ENCODE measurements at regions not wholly inside any gene's neighbourhood (a gene's known extent, or its start where the extent isn't known, plus 50 kb on each side); places are given as distances from the start of the nearest gene placed in this dataset.

DNA sequence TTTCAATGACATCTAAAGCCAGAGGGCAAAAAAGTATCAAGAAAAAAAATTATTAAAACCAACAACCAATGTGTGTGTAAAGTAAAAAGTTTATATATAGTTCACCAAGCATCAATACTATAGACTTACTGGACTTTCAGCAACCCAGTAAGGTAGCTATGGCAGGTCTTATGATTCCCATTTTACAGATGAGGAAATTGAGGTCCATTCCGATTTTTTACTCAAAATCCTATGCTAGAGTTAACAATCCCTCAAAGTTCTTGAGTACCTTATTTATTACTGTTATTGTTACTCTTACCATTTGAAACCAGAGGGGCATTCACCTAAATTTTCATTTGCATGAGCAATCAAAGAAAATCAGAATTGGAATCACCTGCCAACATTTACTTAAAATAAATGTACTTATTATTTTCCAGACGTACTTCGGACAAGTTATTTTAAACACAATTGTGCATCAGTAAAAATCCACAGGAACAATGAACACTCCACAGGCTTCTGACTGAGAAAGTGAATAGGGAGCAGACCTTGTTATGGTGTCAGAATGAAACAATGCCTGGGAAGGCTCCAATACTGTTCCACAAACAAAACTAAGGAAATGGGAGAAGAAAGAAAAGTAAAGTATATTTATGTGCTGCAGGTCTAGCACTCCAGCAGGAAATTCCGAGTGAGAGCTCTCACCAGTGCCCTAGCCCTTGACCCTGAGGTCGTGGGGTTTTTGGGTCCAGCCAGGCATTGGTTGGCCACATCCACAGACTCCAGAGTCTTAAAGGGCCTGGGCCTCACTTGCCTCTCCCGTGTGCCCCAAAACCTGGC is 229.9 kb downstream of the PIK3R1 start:
- ATAC-seq (ENCODE audit: insufficient read depth, low read depth), result no peak
- no peaks in the 10 kb centered on the region for H3K9me3 ChIP-seq (ENCODE audit: insufficient read depth, low read length, severe bottlenecking)
- H3K4me3 ChIP-seq (ENCODE audit: low read depth in 1 of 2, low read length in 2 of 2), result no peak overlapping the region
- H3K27me3 ChIP-seq (ENCODE audit: insufficient read depth, low read length, poor library complexity), result no peaks in the 10 kb centered on the region
- H2AFZ ChIP-seq (ENCODE audit: low read depth, low read length), result no peak overlapping the region
- H3K4me1 ChIP-seq (ENCODE audit: insufficient read depth, low read length), result peaks cover 20% of the 10 kb centered on the region
- TF ChIP-seq CTCF (IDR thresholded peaks at IDR 0.05; ENCODE audit: borderline replicate concordance, extremely low read depth, low read length, poor library complexity, severe bottlenecking), result no peak
- TF ChIP-seq EZH2 (IDR thresholded peaks at IDR 0.05; ENCODE audit: borderline replicate concordance, low read depth, low read length, severe bottlenecking), result no peak
- H3K36me3 ChIP-seq (ENCODE audit: insufficient read depth, low read length), result no peaks in the 10 kb centered on the region
- H3K27ac ChIP-seq (ENCODE audit: low read length), result no peak overlapping the region
- H3K4me2 ChIP-seq (ENCODE audit: insufficient read depth, low read length), result no peak overlapping the region
- H3K79me2 ChIP-seq (ENCODE audit: insufficient read depth, low read length), result no peaks in the 10 kb centered on the region
- no peak for DNase-seq
- no peak overlapping the region for H3K9ac ChIP-seq (ENCODE audit: low read depth, low read length)
- no peaks in the 10 kb centered on the region for H4K20me1 ChIP-seq (ENCODE audit: insufficient read depth, low read length)

- ATAC-seq (ENCODE audit: insufficient read depth, low read depth) (no peak), DNase-seq (no peak)
- Histone ChIP-seq H3K9me3 (ENCODE audit: insufficient read depth, low read length, severe bottlenecking) (no peaks in the 10 kb centered on the region), H3K27ac (ENCODE audit: low read length) (no peak overlapping the region), H4K20me1 (ENCODE audit: insufficient read depth, low read length) (no peaks in the 10 kb centered on the region), H3K4me1 (ENCODE audit: insufficient read depth, low read length) (peaks cover 14% of the 10 kb centered on the region), H3K79me2 (ENCODE audit: insufficient read depth, low read length) (no peaks in the 10 kb centered on the region), H3K9ac (ENCODE audit: low read depth, low read length) (no peak overlapping the region), H3K4me3 (ENCODE audit: low read depth in 1 of 2, low read length in 2 of 2) (no peak overlapping the region), H3K36me3 (ENCODE audit: insufficient read depth, low read length) (no peaks in the 10 kb centered on the region), H2AFZ (ENCODE audit: low read depth, low read length) (no peak overlapping the region), H3K4me2 (ENCODE audit: insufficient read depth, low read length) (no peak overlapping the region), H3K27me3 (ENCODE audit: insufficient read depth, low read length, poor library complexity) (no peaks in the 10 kb centered on the region)
- TF ChIP-seq CTCF (IDR thresholded peaks at IDR 0.05; ENCODE audit: borderline replicate concordance, extremely low read depth, low read length, poor library complexity, severe bottlenecking) (no peak), EZH2 (IDR thresholded peaks at IDR 0.05; ENCODE audit: borderline replicate concordance, low read depth, low read length, severe bottlenecking) (no peak)
Measured at GRCh38 chr5:68446070-68446357, 230.5 kb downstream of the PIK3R1 start.

GRCh38 chr5:68446487-68446894 is 230.9 kb downstream of the PIK3R1 start:
- H3K27ac ChIP-seq (ENCODE audit: low read length), result no peak overlapping the region
- no peaks in the 10 kb centered on the region for H3K79me2 ChIP-seq (ENCODE audit: insufficient read depth, low read length)
- no peak for ATAC-seq (ENCODE audit: insufficient read depth, low read depth)

More at GRCh38 chr5:68446487-68446894, 230.9 kb downstream of the PIK3R1 start:
- Histone ChIP-seq H3K4me3 (ENCODE audit: low read depth in 1 of 2, low read length in 2 of 2) (no peak overlapping the region), H3K4me2 (ENCODE audit: insufficient read depth, low read length) (no peak overlapping the region), H3K27me3 (ENCODE audit: insufficient read depth, low read length, poor library complexity) (no peaks in the 10 kb centered on the region), H4K20me1 (ENCODE audit: insufficient read depth, low read length) (no peaks in the 10 kb centered on the region), H3K9me3 (ENCODE audit: insufficient read depth, low read length, severe bottlenecking) (no peaks in the 10 kb centered on the region), H3K36me3 (ENCODE audit: insufficient read depth, low read length) (no peaks in the 10 kb centered on the region), H2AFZ (ENCODE audit: low read depth, low read length) (no peak overlapping the region), H3K9ac (ENCODE audit: low read depth, low read length) (no peak overlapping the region), H3K4me1 (ENCODE audit: insufficient read depth, low read length) (peaks cover 9% of the 10 kb centered on the region)
- DNase-seq, result no peak
- TF ChIP-seq CTCF (IDR thresholded peaks at IDR 0.05; ENCODE audit: borderline replicate concordance, extremely low read depth, low read length, poor library complexity, severe bottlenecking), result no peak
- no peak for TF ChIP-seq EZH2 (IDR thresholded peaks at IDR 0.05; ENCODE audit: borderline replicate concordance, low read depth, low read length, severe bottlenecking)

Measured in DND-41 (cell line).